ENCODE measurements at regions not wholly inside any gene's neighbourhood (a gene's known extent, or its start where the extent isn't known, plus 50 kb on each side); places are given as distances from the start of the nearest gene placed in this dataset.

DNA sequence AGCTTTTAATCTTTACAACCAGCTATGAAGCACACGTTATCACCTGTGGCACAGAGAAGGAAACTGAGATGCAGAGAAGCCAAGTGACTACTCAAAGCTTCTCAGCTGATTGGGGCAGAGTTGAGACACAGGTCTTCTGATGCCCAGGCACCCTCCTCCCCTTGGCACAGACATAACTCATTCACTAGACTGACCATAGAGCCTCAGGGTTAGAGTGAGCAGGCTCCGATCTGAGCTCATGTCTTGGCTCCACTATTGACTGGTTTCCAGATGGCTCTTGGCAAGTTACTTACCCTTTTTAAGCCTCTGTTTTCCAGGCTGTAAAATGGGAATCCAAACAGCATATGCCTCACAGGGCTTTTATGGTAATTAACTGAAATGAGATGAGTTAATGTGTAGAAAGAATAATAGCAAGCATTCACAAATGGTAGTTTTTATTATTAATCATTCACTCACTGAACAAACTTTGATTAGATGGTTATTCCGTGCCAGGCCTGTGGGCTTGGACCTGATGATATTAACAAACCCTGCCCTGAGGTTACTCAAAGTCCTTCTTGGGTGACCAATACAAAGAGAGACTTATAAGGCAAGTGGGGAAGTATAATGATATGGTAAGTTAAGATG, 184.3 kb downstream of the ANXA2 start:
- TF ChIP-seq POLR2AphosphoS5 (IDR thresholded peaks at IDR 0.05; ENCODE audit: low read depth): no peak
- TF ChIP-seq, protein P1, sequence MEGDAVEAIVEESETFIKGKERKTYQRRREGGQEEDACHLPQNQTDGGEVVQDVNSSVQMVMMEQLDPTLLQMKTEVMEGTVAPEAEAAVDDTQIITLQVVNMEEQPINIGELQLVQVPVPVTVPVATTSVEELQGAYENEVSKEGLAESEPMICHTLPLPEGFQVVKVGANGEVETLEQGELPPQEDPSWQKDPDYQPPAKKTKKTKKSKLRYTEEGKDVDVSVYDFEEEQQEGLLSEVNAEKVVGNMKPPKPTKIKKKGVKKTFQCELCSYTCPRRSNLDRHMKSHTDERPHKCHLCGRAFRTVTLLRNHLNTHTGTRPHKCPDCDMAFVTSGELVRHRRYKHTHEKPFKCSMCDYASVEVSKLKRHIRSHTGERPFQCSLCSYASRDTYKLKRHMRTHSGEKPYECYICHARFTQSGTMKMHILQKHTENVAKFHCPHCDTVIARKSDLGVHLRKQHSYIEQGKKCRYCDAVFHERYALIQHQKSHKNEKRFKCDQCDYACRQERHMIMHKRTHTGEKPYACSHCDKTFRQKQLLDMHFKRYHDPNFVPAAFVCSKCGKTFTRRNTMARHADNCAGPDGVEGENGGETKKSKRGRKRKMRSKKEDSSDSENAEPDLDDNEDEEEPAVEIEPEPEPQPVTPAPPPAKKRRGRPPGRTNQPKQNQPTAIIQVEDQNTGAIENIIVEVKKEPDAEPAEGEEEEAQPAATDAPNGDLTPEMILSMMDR (conservative IDR thresholded peaks at IDR 0.05; ENCODE audit: low read depth in 2 of 2): no peak
- TF ChIP-seq EZH2 (IDR thresholded peaks at IDR 0.05; ENCODE audit: low read depth, unreplicated experiment): no peak
- no peak for TF ChIP-seq NANOG (IDR thresholded peaks at IDR 0.05; ENCODE audit: borderline replicate concordance)
- TF ChIP-seq, protein P2, sequence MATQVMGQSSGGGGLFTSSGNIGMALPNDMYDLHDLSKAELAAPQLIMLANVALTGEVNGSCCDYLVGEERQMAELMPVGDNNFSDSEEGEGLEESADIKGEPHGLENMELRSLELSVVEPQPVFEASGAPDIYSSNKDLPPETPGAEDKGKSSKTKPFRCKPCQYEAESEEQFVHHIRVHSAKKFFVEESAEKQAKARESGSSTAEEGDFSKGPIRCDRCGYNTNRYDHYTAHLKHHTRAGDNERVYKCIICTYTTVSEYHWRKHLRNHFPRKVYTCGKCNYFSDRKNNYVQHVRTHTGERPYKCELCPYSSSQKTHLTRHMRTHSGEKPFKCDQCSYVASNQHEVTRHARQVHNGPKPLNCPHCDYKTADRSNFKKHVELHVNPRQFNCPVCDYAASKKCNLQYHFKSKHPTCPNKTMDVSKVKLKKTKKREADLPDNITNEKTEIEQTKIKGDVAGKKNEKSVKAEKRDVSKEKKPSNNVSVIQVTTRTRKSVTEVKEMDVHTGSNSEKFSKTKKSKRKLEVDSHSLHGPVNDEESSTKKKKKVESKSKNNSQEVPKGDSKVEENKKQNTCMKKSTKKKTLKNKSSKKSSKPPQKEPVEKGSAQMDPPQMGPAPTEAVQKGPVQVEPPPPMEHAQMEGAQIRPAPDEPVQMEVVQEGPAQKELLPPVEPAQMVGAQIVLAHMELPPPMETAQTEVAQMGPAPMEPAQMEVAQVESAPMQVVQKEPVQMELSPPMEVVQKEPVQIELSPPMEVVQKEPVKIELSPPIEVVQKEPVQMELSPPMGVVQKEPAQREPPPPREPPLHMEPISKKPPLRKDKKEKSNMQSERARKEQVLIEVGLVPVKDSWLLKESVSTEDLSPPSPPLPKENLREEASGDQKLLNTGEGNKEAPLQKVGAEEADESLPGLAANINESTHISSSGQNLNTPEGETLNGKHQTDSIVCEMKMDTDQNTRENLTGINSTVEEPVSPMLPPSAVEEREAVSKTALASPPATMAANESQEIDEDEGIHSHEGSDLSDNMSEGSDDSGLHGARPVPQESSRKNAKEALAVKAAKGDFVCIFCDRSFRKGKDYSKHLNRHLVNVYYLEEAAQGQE (IDR thresholded peaks at IDR 0.05; ENCODE audit: unreplicated experiment): no peak
- TF ChIP-seq EZH2phosphoT487 (IDR thresholded peaks at IDR 0.05; ENCODE audit: unreplicated experiment): no peak
